Bone marrow (tissue), 2 donors: ENCODE measurements at regions not wholly inside any gene's neighbourhood (a gene's known extent, or its start where the extent isn't known, plus 50 kb on each side); places are given as distances from the start of the nearest gene placed in this dataset.
A peak's percentile ranks its signal among the peaks of the same experiment; 100 is the strongest.

Source experiments
- DNase-seq, 2 donors: peaks; one replicate each; lab custom pipeline; 2025; lab: John Stamatoyannopoulos, UW

DNA sequence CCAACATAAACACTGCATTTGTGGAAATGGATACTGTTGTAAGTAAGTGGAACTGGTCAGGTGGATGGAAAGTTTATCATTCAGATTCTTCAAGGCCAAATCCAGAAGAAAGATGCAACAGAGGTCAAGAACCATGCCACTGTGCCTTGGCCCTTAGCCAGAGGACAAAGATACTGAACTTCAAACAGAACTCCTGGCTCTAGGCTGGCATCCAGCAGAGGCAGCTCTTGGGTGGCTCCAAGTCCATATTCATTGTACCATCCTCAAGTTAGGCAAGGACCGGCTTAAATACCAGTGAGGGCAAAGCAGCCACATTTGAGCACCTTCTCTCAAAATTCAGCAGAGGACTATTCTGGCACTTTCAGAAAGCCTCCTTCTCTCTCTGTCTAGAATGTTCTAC, 53.2 kb downstream of the DNAAF9 start:
- no peak for DNase-seq

GRCh38 chr20:3353646-3354045, 53.8 kb downstream of the DNAAF9 start:
- no peak for DNase-seq

GRCh38 chr20:3352202-3352601, 55.3 kb downstream of the DNAAF9 start:
- no peak for DNase-seq

DNA sequence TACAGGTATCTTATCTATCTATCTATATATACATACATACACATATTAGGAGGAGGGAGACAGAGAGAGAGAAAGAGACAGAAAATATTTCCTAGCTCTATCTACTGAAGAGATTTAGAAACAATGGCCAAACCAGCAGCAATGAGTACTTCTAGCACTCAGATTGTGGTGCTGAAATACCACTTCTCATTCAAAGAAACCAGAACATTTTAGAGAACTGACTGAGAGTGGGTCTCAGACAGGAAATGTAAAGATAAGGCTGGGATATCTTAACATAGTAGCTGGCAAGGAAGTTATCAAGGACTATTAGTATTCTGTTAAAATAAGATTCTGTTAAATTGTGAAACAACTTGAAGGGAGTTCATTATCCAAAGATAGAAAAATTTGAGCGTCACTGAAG, 57.0 kb downstream of the DNAAF9 start:
- no peak for DNase-seq

DNA sequence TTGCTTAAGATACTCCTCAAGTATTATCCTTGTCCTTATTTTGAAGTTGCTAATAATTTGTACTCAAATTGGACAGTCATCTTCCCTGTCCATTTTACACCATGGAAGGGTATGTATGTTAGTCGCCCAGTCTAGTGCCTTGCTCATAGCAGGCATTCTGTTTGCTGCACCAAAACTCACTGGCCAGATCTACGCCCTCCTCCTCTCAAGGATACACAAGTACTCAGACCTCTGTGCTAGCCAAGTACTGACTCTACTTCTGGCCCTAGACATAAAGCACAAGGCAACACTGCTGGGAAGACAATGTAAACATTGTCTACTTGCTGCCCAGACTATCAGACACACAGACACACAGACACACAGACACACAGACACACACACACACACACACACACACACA, 57.7 kb downstream of the DNAAF9 start:
- DNase-seq, result no peak

DNA sequence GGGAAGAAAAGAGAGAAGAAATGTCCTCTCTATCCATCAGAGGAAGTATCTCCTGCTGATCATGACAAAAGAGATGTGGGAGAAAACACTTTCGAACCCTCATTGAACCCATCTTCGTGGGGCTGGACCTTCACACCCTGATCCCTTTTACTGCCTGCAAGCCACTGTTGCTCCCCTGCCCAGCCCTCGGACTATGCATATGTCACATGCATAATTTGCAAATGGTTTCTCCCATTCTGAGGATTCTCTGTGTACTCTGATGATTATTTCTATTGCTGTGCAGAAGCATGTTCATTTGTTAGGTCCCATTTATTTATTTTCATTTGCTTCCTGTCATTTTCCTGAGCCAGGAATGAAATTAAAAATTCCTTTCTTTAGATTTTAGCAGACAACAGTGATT, 64.7 kb downstream of the DNAAF9 start:
- DNase-seq, result no peak

DNA sequence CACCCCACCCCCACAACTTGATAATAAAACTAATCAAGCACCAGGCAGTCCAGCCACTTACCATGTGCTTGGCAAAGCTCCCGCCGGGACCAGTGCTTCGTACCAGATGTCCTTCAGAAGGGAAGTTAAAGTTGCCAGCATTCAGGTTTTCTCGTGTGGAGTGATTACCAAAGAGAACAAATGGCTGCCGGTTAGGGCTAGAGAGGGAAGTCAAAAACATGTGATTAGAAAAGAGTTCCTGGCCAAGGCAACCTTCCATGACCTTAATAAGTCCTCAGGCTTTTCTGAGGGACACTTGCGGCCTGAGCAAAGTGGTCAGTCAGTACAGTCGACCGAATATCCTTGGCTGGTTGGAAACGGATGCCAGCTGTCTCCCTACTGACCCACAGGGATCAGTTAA, 67.0 kb downstream of the DNAAF9 start:
- no peak for DNase-seq

- DNase-seq, result no peak
These were observed 67.9 kb downstream of the DNAAF9 start for GRCh38 chr20:3339571-3339970.

GRCh38 chr20:3339076-3339475, 68.4 kb downstream of the DNAAF9 start:
- no peak for DNase-seq

GRCh38 chr20:3334156-3334943, 73.1 kb downstream of the DNAAF9 start:
- no peak for DNase-seq

DNA sequence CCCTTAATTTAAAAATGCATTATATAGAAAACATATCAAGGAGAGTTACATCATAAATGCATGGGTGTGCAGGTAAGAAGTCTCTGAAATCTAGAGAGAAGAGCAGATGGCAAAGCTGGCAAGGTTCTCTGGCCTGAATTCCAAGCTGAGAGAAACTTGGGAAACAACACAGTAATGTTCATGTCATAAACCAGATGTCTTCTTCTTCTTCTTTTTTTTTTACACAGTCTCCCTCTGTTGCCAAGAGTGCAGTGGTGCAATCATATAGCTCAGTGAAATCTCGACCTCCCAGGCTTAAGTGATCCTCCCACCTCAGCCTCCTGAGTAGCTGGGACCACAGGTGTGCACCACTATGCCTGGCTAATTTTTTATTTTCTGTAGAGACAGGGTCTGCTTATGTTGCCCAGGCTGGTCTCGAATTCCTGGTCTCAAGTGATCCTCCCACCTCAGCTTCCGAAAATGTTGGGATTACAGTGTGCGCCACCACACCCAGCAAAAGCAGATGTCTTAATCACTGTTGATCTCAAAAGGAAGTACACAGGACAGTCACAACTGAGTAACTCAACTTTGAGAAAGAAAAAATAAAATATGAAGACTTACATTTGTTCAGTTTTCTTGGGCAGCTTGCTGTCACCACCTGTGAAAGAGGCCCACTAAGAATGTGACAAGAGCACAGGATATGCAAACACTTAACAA, 77.3 kb downstream of the DNAAF9 start:
- no peak for DNase-seq

- no peak for DNase-seq
These were observed 79.0 kb downstream of the DNAAF9 start for GRCh38 chr20:3328501-3328900.

DNA sequence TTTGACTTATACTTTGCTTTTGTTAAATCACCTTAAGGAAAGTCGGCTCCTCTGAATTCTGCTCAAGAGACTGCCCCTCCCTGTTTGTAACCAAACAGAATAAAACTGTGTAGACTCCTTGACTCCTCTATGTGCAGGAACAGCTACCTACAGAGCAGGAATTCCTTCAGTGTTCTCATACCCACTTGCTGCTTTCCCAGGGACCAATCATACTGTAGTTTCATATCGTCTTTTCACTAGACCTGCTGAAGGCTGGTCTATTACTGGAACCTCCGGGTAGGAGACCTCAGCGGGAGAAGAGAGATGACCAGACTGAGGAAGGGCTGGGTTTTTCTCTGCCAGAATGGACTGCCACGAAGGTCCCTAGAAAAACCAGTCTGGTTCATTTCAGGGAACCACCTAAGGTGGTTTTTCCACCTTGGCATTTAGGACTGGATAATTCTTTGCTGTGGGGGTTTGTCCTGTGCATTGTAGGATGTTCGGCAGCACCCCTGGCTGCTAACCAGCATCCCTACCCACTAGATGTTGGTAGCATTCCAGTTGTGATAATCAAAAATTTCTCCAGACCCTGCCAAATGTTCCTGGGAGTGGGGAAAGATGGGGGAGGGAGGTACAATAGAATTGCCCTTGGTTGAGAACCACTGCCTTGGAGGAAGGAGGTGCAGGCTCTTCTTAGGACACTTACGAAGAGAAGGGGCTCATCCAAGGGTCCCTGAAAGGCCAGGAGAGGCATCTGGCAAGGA, 80.5 kb downstream of the DNAAF9 start:
- DNase-seq, result no peak

- no peak for DNase-seq
These were observed 81.6 kb downstream of the DNAAF9 start for GRCh38 chr20:3325864-3326263.

GRCh38 chr20:3323398-3323797, 84.1 kb downstream of the DNAAF9 start:
- DNase-seq, result peak in 1 of 2 donors; percentile 4

GRCh38 chr20:3318226-3318884, 79.4 kb upstream of the SLC4A11 start:
- DNase-seq, result no peak

DNA sequence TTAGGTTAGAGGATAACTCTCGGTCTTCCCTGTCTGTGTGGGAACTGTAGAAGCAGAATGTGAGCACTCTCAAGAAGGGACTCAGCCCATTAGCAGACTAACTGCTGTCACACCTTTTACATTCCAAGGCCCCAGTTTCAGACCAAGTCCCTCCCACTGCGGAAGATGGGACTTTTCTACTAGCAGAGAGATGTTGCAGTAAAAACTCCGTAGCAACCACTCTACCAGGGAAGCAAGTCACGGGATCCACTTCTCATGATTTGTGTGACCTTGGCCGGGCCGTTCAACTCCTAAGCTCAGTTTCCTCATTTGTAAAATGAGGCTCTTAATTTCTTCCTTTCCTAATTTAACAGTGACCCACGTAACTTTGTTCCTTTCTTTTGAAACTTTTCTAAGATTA, 77.1 kb upstream of the SLC4A11 start:
- DNase-seq, result no peak

DNA sequence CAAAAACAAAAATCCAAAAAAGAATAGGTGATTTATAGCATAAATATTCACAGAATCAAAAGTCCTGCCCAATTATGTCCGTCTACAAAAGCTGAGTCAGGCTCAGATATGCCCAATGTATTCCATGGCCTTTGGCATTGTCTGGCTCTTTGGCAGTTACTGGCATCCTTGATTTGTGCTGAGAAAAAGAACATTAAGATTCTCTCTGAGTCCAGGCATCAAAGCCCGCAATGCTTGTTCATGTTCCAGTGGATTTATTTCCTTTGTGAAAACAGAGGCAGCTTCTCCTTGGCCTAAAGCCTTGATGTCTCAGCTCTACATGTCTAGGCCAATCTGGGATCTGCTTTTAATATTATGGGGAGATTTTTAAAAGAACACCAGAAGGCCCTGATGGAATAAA, 76.1 kb upstream of the SLC4A11 start:
- no peak for DNase-seq

- DNase-seq, result no peak
These were observed 75.4 kb upstream of the SLC4A11 start for GRCh38 chr20:3314391-3314790.

DNA sequence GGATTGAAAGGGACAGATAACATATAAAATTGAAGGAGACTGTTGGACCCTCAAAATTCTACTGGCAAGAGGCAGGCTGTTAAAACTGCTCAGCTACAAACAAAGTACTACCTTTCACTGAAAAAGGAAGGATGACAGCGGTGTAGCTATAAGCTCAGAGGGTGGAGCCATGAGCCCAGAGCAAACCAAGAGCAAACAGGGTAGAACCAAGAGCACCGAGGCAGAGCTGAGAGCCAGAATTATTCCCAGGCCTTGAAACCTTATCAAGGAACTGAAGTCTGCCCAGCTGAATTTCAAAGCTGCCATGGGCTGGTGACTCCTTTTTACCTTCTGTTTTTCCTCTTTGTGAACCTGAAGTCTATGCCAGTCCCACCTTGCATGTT, 74.7 kb upstream of the SLC4A11 start:
- peak in 1 of 2 donors; percentile 11 for DNase-seq

DNA sequence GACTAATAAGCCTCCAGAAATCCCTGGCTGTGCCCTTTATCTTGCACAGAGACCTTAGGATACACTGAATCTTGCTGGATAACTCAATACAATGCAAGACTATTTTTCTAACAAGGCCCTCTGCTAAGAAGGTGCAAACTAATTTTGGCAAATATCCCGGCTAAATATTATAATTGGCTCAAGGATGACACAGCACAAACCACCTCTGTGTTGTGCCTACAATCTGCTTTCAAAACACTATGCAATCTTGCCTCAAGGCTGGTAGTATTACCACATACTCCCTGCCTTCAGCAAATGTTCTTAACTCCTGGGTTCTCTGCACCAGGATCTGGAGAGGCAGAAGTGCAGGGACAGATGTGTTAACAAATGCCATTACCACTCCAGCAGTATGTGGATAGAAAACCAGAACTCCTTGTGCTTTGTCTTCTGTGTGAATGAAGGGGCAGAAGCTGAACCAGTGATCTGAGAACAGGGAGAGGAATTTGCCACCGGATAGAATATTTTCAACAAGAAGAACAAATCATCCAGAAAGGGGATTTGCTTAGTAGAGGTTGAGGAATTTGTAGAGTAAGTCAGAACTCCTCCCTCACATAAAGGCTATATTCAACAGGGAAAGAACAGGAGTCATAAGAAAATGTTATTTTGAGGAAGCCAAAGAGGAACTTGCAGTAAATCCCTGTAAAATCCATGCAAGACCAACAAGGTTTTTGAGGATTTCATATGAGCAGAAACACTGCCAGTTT, 74.1 kb upstream of the SLC4A11 start:
- DNase-seq, result no peak

DNA sequence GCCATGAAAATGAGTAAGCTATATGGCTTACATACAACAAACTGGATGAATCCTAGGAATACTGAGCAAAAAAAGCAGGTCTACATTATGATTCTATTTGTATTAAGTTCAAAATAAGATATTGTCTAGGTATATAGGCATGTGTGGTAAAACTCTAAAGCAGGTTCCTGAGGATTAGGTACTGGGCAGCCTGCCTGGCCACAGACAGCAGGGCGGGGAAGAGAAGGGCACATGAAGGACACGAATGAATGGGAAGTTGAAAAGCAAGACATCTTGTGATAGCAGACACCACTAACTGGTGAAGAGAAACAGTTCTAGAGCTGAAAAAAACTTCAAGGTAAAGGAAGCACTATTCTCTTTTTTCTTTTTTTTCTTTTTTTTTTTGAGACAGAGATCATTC, 72.6 kb upstream of the SLC4A11 start:
- DNase-seq, result no peak
